HL-60 (cell line): ENCODE measurements at regions not wholly inside any gene's neighbourhood (a gene's known extent, or its start where the extent isn't known, plus 50 kb on each side); places are given as distances from the start of the nearest gene placed in this dataset.

Experiments used
- DNase-seq, 2 experiments: peaks; one replicate each; pipeline ENCODE4 v3.0.0-alpha.2; 2010 to 2020; ENCODE audit warnings: low read depth in 1 of 2, low spot score in 1 of 2
- H3K27ac ChIP-seq: fragments of 250-450 bp; sonication (Bioruptor Pico); replicated peaks from 2 replicates; pipeline ENCODE4 v1.5.1; 2020; ENCODE audit warnings: mild to moderate bottlenecking, moderate library complexity
- H3K27me3 ChIP-seq: fragments of 250-450 bp; sonication (Bioruptor Pico); 2 replicates; pipeline ENCODE4 v1.5.1; 2021; ENCODE audit warnings: mild to moderate bottlenecking, moderate library complexity; ENCODE audit not compliant: insufficient read depth, poor library complexity, severe bottlenecking
- H3K4me3 ChIP-seq: replicated peaks from 2 replicates; pipeline ENCODE4 v1.5.1; 2011; ENCODE audit warnings: mild to moderate bottlenecking, control low read depth, low read length; ENCODE audit not compliant: insufficient read depth
- CTCF ChIP-seq: IDR thresholded peaks from one replicate; pipeline ENCODE4 v1.5.1; 2011; ENCODE audit warnings: low read length, control low read depth, inconsistent platforms; ENCODE audit not compliant: insufficient read depth
- GABPA ChIP-seq: IDR thresholded peaks from 2 replicates; pipeline ENCODE4 v1.6.1; 2012; ENCODE audit warnings: low read depth
- POLR2AphosphoS5 ChIP-seq: IDR thresholded peaks from 2 replicates; pipeline ENCODE4 v1.6.1; 2012; ENCODE audit warnings: low read depth
- REST ChIP-seq: IDR thresholded peaks from 2 replicates; pipeline ENCODE4 v1.6.1; 2012; ENCODE audit warnings: low read depth; ENCODE audit not compliant: insufficient replicate concordance
- SPI1 ChIP-seq: IDR thresholded peaks from 2 replicates; pipeline ENCODE4 v1.6.1; 2012; ENCODE audit warnings: low read depth, mild to moderate bottlenecking, borderline replicate concordance

- Histone ChIP-seq H3K4me3 (no peak overlapping the region), H3K27ac (no peak overlapping the region), H3K27me3 (no peaks in the 10 kb centered on the region)
- no peak for DNase-seq
- TF ChIP-seq SPI1, result no peak
- TF ChIP-seq POLR2AphosphoS5, result no peak
- no peak for TF ChIP-seq REST
- TF ChIP-seq CTCF, result no peak
- no peak for TF ChIP-seq GABPA
Observed at GRCh38 chr2:5393474-5393873, 298.7 kb upstream of the SOX11 start.

- DNase-seq, result no peak
- no peaks in the 10 kb centered on the region for H3K27me3 ChIP-seq
- no peak for TF ChIP-seq REST
- TF ChIP-seq SPI1, result no peak
- no peak for TF ChIP-seq CTCF
- no peak for TF ChIP-seq GABPA
- TF ChIP-seq POLR2AphosphoS5, result no peak
Observed at GRCh38 chr2:5394223-5394622, 298.0 kb upstream of the SOX11 start.

GRCh38 chr2:5401115-5401657, 291.0 kb upstream of the SOX11 start:
- Histone ChIP-seq H3K27me3 (no peaks in the 10 kb centered on the region), H3K4me3 (no peak overlapping the region), H3K27ac (no peak overlapping the region)
- DNase-seq, result no peak
- TF ChIP-seq POLR2AphosphoS5, result no peak
- TF ChIP-seq GABPA, result no peak
- TF ChIP-seq REST, result no peak
- TF ChIP-seq SPI1, result no peak
- no peak for TF ChIP-seq CTCF

More at GRCh38 chr2:5394223-5394622, 298.0 kb upstream of the SOX11 start:
- no peak overlapping the region for H3K4me3 ChIP-seq
- no peak overlapping the region for H3K27ac ChIP-seq
